Natural killer cell (primary cell): ENCODE measurements at regions not wholly inside any gene's neighbourhood (a gene's known extent, or its start where the extent isn't known, plus 50 kb on each side); places are given as distances from the start of the nearest gene placed in this dataset.

Experiments used
- ATAC-seq, 3 donors: fragments of 150-1000 bp in 2 of 3; fragments of 200-7000 bp in 1 of 3; cut with Tn5 transposase; 1 replicate in 1 of 3; 2 replicates in 2 of 3; pipeline ENCODE4 v1.10.0; 2021; ENCODE audit warnings: mild to moderate bottlenecking in 2 of 3, moderate library complexity in 2 of 3
- DNase-seq, 2 donors: peaks; one replicate each; pipeline versions ENCODE4 v3.0.0 to v3.0.0-alpha.2; 2013 to 2021; ENCODE audit warnings: mixed read lengths in 1 of 2
- H3K27ac ChIP-seq: one replicate; pipeline ENCODE4 v1.5.1; 2013; ENCODE audit warnings: mild to moderate bottlenecking, low read length
- H3K27me3 ChIP-seq: one replicate; pipeline ENCODE4 v1.6.1; 2013; ENCODE audit warnings: low read length; ENCODE audit not compliant: control insufficient read depth, insufficient read depth
- H3K36me3 ChIP-seq: one replicate; pipeline ENCODE4 v1.6.1; 2013; ENCODE audit warnings: low read length; ENCODE audit not compliant: control insufficient read depth, insufficient read depth
- H3K4me1 ChIP-seq: one replicate; pipeline ENCODE4 v1.6.1; 2013; ENCODE audit warnings: low read length; ENCODE audit not compliant: control insufficient read depth, insufficient read depth
- H3K4me3 ChIP-seq: one replicate; pipeline ENCODE4 v1.5.1; 2013; ENCODE audit warnings: low read length
- H3K9me3 ChIP-seq: one replicate; pipeline ENCODE4 v1.6.1; 2013; ENCODE audit warnings: low read length; ENCODE audit not compliant: control insufficient read depth, insufficient read depth
- H3K27ac Mint-ChIP-seq, 2 donors: one replicate each; pipeline ENCODE4 v1.8.0; 2022; ENCODE audit warnings: mild to moderate bottlenecking in 2 of 2, mixed read lengths in 2 of 2, moderate library complexity in 1 of 2
- H3K27me3 Mint-ChIP-seq, 2 donors: one replicate each; pipeline ENCODE4 v1.8.0; 2022; ENCODE audit warnings: low read depth in 2 of 2, mixed read lengths in 2 of 2
- H3K36me3 Mint-ChIP-seq: one replicate; pipeline ENCODE4 v1.8.0; 2022; ENCODE audit warnings: mixed read lengths
- H3K4me1 Mint-ChIP-seq, 2 donors: one replicate each; pipeline ENCODE4 v1.8.0; 2022; ENCODE audit warnings: mixed read lengths in 2 of 2
- H3K4me3 Mint-ChIP-seq: one replicate; pipeline ENCODE4 v1.8.0; 2022; ENCODE audit warnings: mild to moderate bottlenecking, moderate library complexity, mixed read lengths
- H3K9me3 Mint-ChIP-seq, 2 donors: one replicate each; pipeline ENCODE4 v1.8.0; 2022; ENCODE audit warnings: mixed read lengths in 2 of 2
- CTCF ChIP-seq: fragments of 200-600 bp; IDR thresholded peaks from one replicate; pipeline ENCODE4 v1.8.0; 2022; ENCODE audit warnings: antibody characterized with exemption
- WGBS: methylation state at CpG from one replicate; pipeline ENCODE4 v1.1.7; 2013; ENCODE audit warnings: missing lambda C conversion rate; ENCODE audit not compliant: insufficient coverage; 5-methylcytosine and 5-hydroxymethylcytosine counted together
- intact Hi-C: fragments of 100-400 bp; cut with micrococcal nuclease; formaldehyde crosslinking; loops from one replicate; pipeline ENCODE4 v1.14.2; 2022

GRCh38 chr13:81458170-81458569, 1117.2 kb upstream of the SPRY2 start:
- no peak for ATAC-seq
- DNase-seq = no peak
- Mint-ChIP-seq H3K27ac (no peak overlapping the region), H3K36me3 (no peaks in the 10 kb centered on the region), H3K4me3 (no peak overlapping the region), H3K9me3 (peaks cover 9 to 16% of the 10 kb centered on the region in 2 donors), H3K27me3 (no peaks in the 10 kb centered on the region), H3K4me1 (no peaks in the 10 kb centered on the region)
- H3K4me3 ChIP-seq = no peak overlapping the region
- TF ChIP-seq CTCF = no peak
- intact Hi-C loops = no loop called here
- H3K4me1 ChIP-seq = no peaks in the 10 kb centered on the region
- H3K36me3 ChIP-seq = no peaks in the 10 kb centered on the region
- H3K27me3 ChIP-seq = no peaks in the 10 kb centered on the region
- H3K27ac ChIP-seq = no peak overlapping the region
- H3K9me3 ChIP-seq = no peaks in the 10 kb centered on the region
- WGBS = 97% methylated on average over 2 of the region's 3 CpGs

GRCh38 chr13:81446441-81446840, 1105.5 kb upstream of the SPRY2 start:
- Histone ChIP-seq H3K4me1 (no peaks in the 10 kb centered on the region), H3K4me3 (no peak overlapping the region), H3K27me3 (no peaks in the 10 kb centered on the region), H3K36me3 (no peaks in the 10 kb centered on the region), H3K27ac (no peak overlapping the region), H3K9me3 (no peaks in the 10 kb centered on the region)
- intact Hi-C loops = no loop called here
- no peaks in the 10 kb centered on the region for H3K36me3 Mint-ChIP-seq
- no peak overlapping the region for H3K4me3 Mint-ChIP-seq
- ATAC-seq = no peak
- H3K9me3 Mint-ChIP-seq = peaks cover 16 to 27% of the 10 kb centered on the region in 2 donors
- no peak overlapping the region for H3K27ac Mint-ChIP-seq
- TF ChIP-seq CTCF = no peak
- no peak for DNase-seq
- H3K4me1 Mint-ChIP-seq = no peaks in the 10 kb centered on the region
- no peaks in the 10 kb centered on the region for H3K27me3 Mint-ChIP-seq

GRCh38 chr13:81442904-81443303, 1102.0 kb upstream of the SPRY2 start:
- H3K4me3 Mint-ChIP-seq = no peak overlapping the region
- TF ChIP-seq CTCF = no peak
- intact Hi-C loops = no loop called here

GRCh38 chr13:81425286-81425685, 1084.4 kb upstream of the SPRY2 start:
- DNase-seq (no peak), ATAC-seq (no peak)
- Histone ChIP-seq H3K27ac (no peak overlapping the region), H3K4me3 (no peak overlapping the region), H3K4me1 (no peaks in the 10 kb centered on the region), H3K36me3 (no peaks in the 10 kb centered on the region), H3K9me3 (peaks cover 8% of the 10 kb centered on the region), H3K27me3 (no peaks in the 10 kb centered on the region)
- Mint-ChIP-seq H3K9me3 (peaks cover 11 to 32% of the 10 kb centered on the region in 2 donors), H3K36me3 (no peaks in the 10 kb centered on the region), H3K4me3 (no peak overlapping the region), H3K4me1 (no peaks in the 10 kb centered on the region), H3K27me3 (no peaks in the 10 kb centered on the region), H3K27ac (no peak overlapping the region)
- TF ChIP-seq CTCF = no peak
- 95% methylated on average over 2 of the region's 2 CpGs for WGBS
- intact Hi-C loops = no loop called here

More at GRCh38 chr13:81442904-81443303, 1102.0 kb upstream of the SPRY2 start:
- H3K4me3 ChIP-seq = no peak overlapping the region
- Mint-ChIP-seq H3K9me3 (peaks cover 18 to 22% of the 10 kb centered on the region in 2 donors), H3K27ac (no peak overlapping the region), H3K4me1 (no peaks in the 10 kb centered on the region), H3K27me3 (no peaks in the 10 kb centered on the region), H3K36me3 (no peaks in the 10 kb centered on the region)
- no peaks in the 10 kb centered on the region for H3K4me1 ChIP-seq
- no peaks in the 10 kb centered on the region for H3K36me3 ChIP-seq
- DNase-seq (no peak), ATAC-seq (no peak)
- no peaks in the 10 kb centered on the region for H3K27me3 ChIP-seq
- no peak overlapping the region for H3K27ac ChIP-seq
- no CpG with 5 or more reads among the region's 1 CpG for WGBS
- H3K9me3 ChIP-seq = no peaks in the 10 kb centered on the region
